Liver (tissue), 8 donors: ENCODE measurements at regions not wholly inside any gene's neighbourhood (a gene's known extent, or its start where the extent isn't known, plus 50 kb on each side); places are given as distances from the start of the nearest gene placed in this dataset.

Source experiments
- DNase-seq: peaks from one replicate; pipeline ENCODE4 v3.0.0-alpha.2; 2017; ENCODE audit warnings: low spot score
- H3K27ac ChIP-seq, 2 donors: one replicate each; pipeline ENCODE4 v1.7.0; 2013; ENCODE audit warnings: inconsistent platforms in 2 of 2, low read length in 2 of 2, control low read depth in 1 of 2, low read depth in 1 of 2, mild to moderate bottlenecking in 1 of 2
- H3K27me3 ChIP-seq, 4 donors: one replicate each; pipeline versions ENCODE4 v1.6.1 to v1.7.0; 2013; ENCODE audit warnings: low read length in 3 of 4, inconsistent platforms in 1 of 4, mild to moderate bottlenecking in 1 of 4, moderate library complexity in 1 of 4; ENCODE audit not compliant: control insufficient read depth in 4 of 4, insufficient read depth in 4 of 4
- H3K36me3 ChIP-seq, 4 donors: one replicate each; pipeline versions ENCODE4 v1.6.1 to v1.7.0; 2013; ENCODE audit warnings: low read length in 3 of 4, mild to moderate bottlenecking in 3 of 4, low read depth in 1 of 4, moderate library complexity in 1 of 4; ENCODE audit not compliant: control insufficient read depth in 4 of 4, insufficient read depth in 3 of 4
- H3K4me1 ChIP-seq, 4 donors: one replicate each; pipeline versions ENCODE4 v1.6.1 to v1.7.0; 2013; ENCODE audit warnings: low read length in 3 of 4, mild to moderate bottlenecking in 3 of 4, moderate library complexity in 1 of 4; ENCODE audit not compliant: control insufficient read depth in 4 of 4, insufficient read depth in 4 of 4
- H3K4me3 ChIP-seq, 3 donors: one replicate each; pipeline versions ENCODE4 v1.6.1 to v1.7.0; 2013; ENCODE audit warnings: low read length in 3 of 3, control low read depth in 1 of 3, low read depth in 1 of 3, mild to moderate bottlenecking in 1 of 3
- H3K9ac ChIP-seq, 2 donors: one replicate each; pipeline ENCODE4 v1.7.0; 2013; ENCODE audit warnings: low read length in 2 of 2, mild to moderate bottlenecking in 2 of 2, moderate library complexity in 2 of 2, control low read depth in 1 of 2, low read depth in 1 of 2
- H3K9me3 ChIP-seq, 4 donors: one replicate each; pipeline versions ENCODE4 v1.6.1 to v1.7.0; 2013; ENCODE audit warnings: low read length in 3 of 4; ENCODE audit not compliant: control insufficient read depth in 4 of 4
- EGR1 ChIP-seq, 2 donors: IDR thresholded peaks; 2 replicates each; pipeline ENCODE4 v1.6.1; 2016 to 2018; ENCODE audit warnings: antibody characterized with exemption in 2 of 2, low read depth in 2 of 2
- FOXA1 ChIP-seq: IDR thresholded peaks from 2 replicates; pipeline ENCODE4 v1.6.1; 2016; ENCODE audit warnings: antibody characterized with exemption
- FOXA2 ChIP-seq: IDR thresholded peaks from 2 replicates; pipeline ENCODE4 v1.6.1; 2016; ENCODE audit warnings: antibody characterized with exemption
- GABPA ChIP-seq, 2 donors: IDR thresholded peaks in 1 of 2; conservative IDR thresholded peaks in 1 of 2; 2 replicates each; pipeline ENCODE4 v1.6.1; 2016; ENCODE audit warnings: antibody characterized with exemption in 2 of 2, mild to moderate bottlenecking in 1 of 2, moderate library complexity in 1 of 2
- HNF4A ChIP-seq, 2 donors: conservative IDR thresholded peaks; 2 replicates each; pipeline ENCODE4 v1.6.1; 2016; ENCODE audit warnings: antibody characterized with exemption in 2 of 2, mild to moderate bottlenecking in 2 of 2
- HNF4G ChIP-seq: IDR thresholded peaks from 2 replicates; pipeline ENCODE4 v1.6.1; 2016; ENCODE audit warnings: antibody characterized with exemption
- JUND ChIP-seq, 2 donors: IDR thresholded peaks; 2 replicates each; pipeline ENCODE4 v1.6.1; 2016; ENCODE audit warnings: antibody characterized with exemption in 2 of 2
- NR2F2 ChIP-seq: IDR thresholded peaks from 2 replicates; pipeline ENCODE4 v1.6.1; 2016; ENCODE audit warnings: antibody characterized with exemption
- RAD21 ChIP-seq, 2 donors: IDR thresholded peaks; 2 replicates each; pipeline ENCODE4 v1.6.1; 2016; ENCODE audit warnings: antibody characterized with exemption in 2 of 2, mild to moderate bottlenecking in 2 of 2
- RXRA ChIP-seq, 2 donors: IDR thresholded peaks; 2 replicates each; pipeline ENCODE4 v1.6.1; 2017 to 2018; ENCODE audit warnings: antibody characterized with exemption in 2 of 2, mild to moderate bottlenecking in 1 of 2
- SP1 ChIP-seq: IDR thresholded peaks from 2 replicates; pipeline ENCODE4 v1.6.1; 2018; ENCODE audit warnings: antibody characterized with exemption, mild to moderate bottlenecking
- TAF1 ChIP-seq: conservative IDR thresholded peaks from 2 replicates; pipeline ENCODE4 v1.6.1; 2016; ENCODE audit warnings: antibody characterized with exemption, mild to moderate bottlenecking
- YY1 ChIP-seq: IDR thresholded peaks from 2 replicates; pipeline ENCODE4 v1.6.1; 2016; ENCODE audit warnings: antibody characterized with exemption, mild to moderate bottlenecking
- WGBS: extraction: QIAGEN DNeasy Blood & Tissue Kit; methylation state at CpG from one replicate; pipeline ENCODE4 v1.1.7; 2013; 5-methylcytosine and 5-hydroxymethylcytosine counted together
- TF ChIP-seq, protein P1 (sequence below): IDR thresholded peaks from 2 replicates; pipeline ENCODE4 v1.6.1; 2016; ENCODE audit warnings: antibody characterized with exemption
- TF ChIP-seq, protein P2 (sequence below): fragments of 150-350 bp; IDR thresholded peaks from 2 replicates; pipeline ENCODE4 v1.5.1; 2017; ENCODE audit warnings: improper control_type of control experiment, low read depth, low read length; ENCODE audit not compliant: missing input control
- TF ChIP-seq, protein P3 (sequence below): IDR thresholded peaks from 2 replicates; pipeline ENCODE4 v1.6.1; 2016; ENCODE audit warnings: antibody characterized with exemption, mild to moderate bottlenecking
- TF ChIP-seq, protein P4 (sequence below): IDR thresholded peaks from 2 replicates; pipeline ENCODE4 v1.6.1; 2016; ENCODE audit warnings: antibody characterized with exemption
- TF ChIP-seq, protein P5 (sequence below): IDR thresholded peaks from 2 replicates; pipeline ENCODE4 v1.6.1; 2016; ENCODE audit warnings: antibody characterized with exemption
- donor health status: healthy.
- donor health status: healthy.
- donor health status: healthy.
- donor health status: healthy.
- donor health status: healthy.

DNA sequence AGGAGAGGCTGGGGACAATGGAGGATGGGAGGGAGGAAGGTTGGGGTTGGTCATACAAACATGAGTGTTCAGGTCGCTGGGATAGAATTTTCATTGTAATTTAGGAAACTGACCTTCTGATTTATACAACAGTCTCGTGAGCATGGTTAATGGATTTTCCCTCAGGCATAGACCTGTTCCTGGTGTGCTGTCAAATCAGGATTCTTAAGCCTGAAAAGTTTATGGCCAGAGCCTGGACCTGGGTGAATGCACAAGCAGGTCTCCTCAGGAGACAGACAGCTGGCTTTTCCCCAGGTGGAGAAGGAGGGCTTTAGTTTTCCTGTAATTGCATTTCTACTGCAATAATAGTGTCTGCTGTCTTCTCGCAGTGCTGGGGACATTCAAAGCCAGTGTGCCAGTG is 338.0 kb downstream of the SHQ1 start:
- Histone ChIP-seq H3K9me3 (no peaks in the 10 kb centered on the region), H3K4me1 (no peaks in the 10 kb centered on the region), H3K4me3 (no peak overlapping the region), H3K9ac (no peak overlapping the region), H3K27ac (no peak overlapping the region), H3K36me3 (no peaks in the 10 kb centered on the region), H3K27me3 (no peaks in the 10 kb centered on the region)
- no peak for DNase-seq
- TF ChIP-seq FOXA2 (no peak), FOXA1 (no peak), JUND (IDR thresholded peaks at IDR 0.05) (no peak), HNF4G (no peak), TAF1 (no peak), SP1 (no peak), HNF4A (conservative IDR thresholded peaks at IDR 0.05) (no peak), EGR1 (IDR thresholded peaks at IDR 0.05; ENCODE audit: low read depth in 2 of 2) (no peak), RAD21 (IDR thresholded peaks at IDR 0.05) (no peak), NR2F2 (no peak), YY1 (no peak), RXRA (IDR thresholded peaks at IDR 0.05) (no peak), GABPA (IDR thresholded peaks at IDR 0.05 in 1 of 2, conservative IDR thresholded peaks at IDR 0.05 in 1 of 2) (no peak)
- TF ChIP-seq, protein P1, sequence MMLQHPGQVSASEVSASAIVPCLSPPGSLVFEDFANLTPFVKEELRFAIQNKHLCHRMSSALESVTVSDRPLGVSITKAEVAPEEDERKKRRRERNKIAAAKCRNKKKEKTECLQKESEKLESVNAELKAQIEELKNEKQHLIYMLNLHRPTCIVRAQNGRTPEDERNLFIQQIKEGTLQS: no peak
- TF ChIP-seq, protein P2, sequence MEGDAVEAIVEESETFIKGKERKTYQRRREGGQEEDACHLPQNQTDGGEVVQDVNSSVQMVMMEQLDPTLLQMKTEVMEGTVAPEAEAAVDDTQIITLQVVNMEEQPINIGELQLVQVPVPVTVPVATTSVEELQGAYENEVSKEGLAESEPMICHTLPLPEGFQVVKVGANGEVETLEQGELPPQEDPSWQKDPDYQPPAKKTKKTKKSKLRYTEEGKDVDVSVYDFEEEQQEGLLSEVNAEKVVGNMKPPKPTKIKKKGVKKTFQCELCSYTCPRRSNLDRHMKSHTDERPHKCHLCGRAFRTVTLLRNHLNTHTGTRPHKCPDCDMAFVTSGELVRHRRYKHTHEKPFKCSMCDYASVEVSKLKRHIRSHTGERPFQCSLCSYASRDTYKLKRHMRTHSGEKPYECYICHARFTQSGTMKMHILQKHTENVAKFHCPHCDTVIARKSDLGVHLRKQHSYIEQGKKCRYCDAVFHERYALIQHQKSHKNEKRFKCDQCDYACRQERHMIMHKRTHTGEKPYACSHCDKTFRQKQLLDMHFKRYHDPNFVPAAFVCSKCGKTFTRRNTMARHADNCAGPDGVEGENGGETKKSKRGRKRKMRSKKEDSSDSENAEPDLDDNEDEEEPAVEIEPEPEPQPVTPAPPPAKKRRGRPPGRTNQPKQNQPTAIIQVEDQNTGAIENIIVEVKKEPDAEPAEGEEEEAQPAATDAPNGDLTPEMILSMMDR: no peak
- TF ChIP-seq, protein P3, sequence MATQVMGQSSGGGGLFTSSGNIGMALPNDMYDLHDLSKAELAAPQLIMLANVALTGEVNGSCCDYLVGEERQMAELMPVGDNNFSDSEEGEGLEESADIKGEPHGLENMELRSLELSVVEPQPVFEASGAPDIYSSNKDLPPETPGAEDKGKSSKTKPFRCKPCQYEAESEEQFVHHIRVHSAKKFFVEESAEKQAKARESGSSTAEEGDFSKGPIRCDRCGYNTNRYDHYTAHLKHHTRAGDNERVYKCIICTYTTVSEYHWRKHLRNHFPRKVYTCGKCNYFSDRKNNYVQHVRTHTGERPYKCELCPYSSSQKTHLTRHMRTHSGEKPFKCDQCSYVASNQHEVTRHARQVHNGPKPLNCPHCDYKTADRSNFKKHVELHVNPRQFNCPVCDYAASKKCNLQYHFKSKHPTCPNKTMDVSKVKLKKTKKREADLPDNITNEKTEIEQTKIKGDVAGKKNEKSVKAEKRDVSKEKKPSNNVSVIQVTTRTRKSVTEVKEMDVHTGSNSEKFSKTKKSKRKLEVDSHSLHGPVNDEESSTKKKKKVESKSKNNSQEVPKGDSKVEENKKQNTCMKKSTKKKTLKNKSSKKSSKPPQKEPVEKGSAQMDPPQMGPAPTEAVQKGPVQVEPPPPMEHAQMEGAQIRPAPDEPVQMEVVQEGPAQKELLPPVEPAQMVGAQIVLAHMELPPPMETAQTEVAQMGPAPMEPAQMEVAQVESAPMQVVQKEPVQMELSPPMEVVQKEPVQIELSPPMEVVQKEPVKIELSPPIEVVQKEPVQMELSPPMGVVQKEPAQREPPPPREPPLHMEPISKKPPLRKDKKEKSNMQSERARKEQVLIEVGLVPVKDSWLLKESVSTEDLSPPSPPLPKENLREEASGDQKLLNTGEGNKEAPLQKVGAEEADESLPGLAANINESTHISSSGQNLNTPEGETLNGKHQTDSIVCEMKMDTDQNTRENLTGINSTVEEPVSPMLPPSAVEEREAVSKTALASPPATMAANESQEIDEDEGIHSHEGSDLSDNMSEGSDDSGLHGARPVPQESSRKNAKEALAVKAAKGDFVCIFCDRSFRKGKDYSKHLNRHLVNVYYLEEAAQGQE: no peak
- TF ChIP-seq, protein P4, sequence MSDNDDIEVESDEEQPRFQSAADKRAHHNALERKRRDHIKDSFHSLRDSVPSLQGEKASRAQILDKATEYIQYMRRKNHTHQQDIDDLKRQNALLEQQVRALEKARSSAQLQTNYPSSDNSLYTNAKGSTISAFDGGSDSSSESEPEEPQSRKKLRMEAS: no peak
- TF ChIP-seq, protein P5, sequence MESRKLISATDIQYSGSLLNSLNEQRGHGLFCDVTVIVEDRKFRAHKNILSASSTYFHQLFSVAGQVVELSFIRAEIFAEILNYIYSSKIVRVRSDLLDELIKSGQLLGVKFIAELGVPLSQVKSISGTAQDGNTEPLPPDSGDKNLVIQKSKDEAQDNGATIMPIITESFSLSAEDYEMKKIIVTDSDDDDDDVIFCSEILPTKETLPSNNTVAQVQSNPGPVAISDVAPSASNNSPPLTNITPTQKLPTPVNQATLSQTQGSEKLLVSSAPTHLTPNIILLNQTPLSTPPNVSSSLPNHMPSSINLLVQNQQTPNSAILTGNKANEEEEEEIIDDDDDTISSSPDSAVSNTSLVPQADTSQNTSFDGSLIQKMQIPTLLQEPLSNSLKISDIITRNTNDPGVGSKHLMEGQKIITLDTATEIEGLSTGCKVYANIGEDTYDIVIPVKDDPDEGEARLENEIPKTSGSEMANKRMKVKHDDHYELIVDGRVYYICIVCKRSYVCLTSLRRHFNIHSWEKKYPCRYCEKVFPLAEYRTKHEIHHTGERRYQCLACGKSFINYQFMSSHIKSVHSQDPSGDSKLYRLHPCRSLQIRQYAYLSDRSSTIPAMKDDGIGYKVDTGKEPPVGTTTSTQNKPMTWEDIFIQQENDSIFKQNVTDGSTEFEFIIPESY: no peak
- WGBS: 85% methylated on average over 3 of the region's 3 CpGs
